ENCODE measurements at regions not wholly inside any gene's neighbourhood (a gene's known extent, or its start where the extent isn't known, plus 50 kb on each side); places are given as distances from the start of the nearest gene placed in this dataset.

- CTCF ChIA-PET: interaction anchor here (1.8 kb wide), 1 partner anchor 11 kb away, joined by 9 read pairs; no protein-coding TSS in a partner anchor
- no peak for DNase-seq (ENCODE audit: low read depth, low spot score)
- POLR2A ChIA-PET: no interaction called here
- no peak overlapping the region for H3K4me3 ChIP-seq (ENCODE audit: low read depth, low read length)
- TF ChIP-seq CTCF (IDR thresholded peaks at IDR 0.05; ENCODE audit: insufficient read depth, low read length, missing control alignments): no peak
These were observed 110.7 kb downstream of the KLF12 start for GRCh38 chr13:74023484-74023883.

- no peak for TF ChIP-seq CTCF (IDR thresholded peaks at IDR 0.05; ENCODE audit: insufficient read depth, low read length, missing control alignments)
- CTCF ChIA-PET: no interaction called here
- no peak overlapping the region for H3K4me3 ChIP-seq (ENCODE audit: low read depth, low read length)
- DNase-seq (ENCODE audit: low read depth, low spot score): no peak
- POLR2A ChIA-PET: no interaction called here
These were observed 112.7 kb downstream of the KLF12 start for GRCh38 chr13:74021505-74021904.

- DNase-seq (ENCODE audit: low read depth, low spot score): no peak
- no peak for TF ChIP-seq CTCF (IDR thresholded peaks at IDR 0.05; ENCODE audit: insufficient read depth, low read length, missing control alignments)
- POLR2A ChIA-PET: interaction anchor here (0.6 kb wide), 1 partner anchor 341 kb away, joined by 3 read pairs; no protein-coding TSS in a partner anchor
- H3K4me3 ChIP-seq (ENCODE audit: low read depth, low read length): no peak overlapping the region
- CTCF ChIA-PET: no interaction called here
These were observed 116.2 kb downstream of the KLF12 start for GRCh38 chr13:74018062-74018431.

GRCh38 chr13:74017301-74018061, 116.7 kb downstream of the KLF12 start:
- ChIA-PET CTCF (no interaction called here), POLR2A (no interaction called here)
- no peak overlapping the region for H3K4me3 ChIP-seq (ENCODE audit: low read depth, low read length)
- no peak for DNase-seq (ENCODE audit: low read depth, low spot score)
- TF ChIP-seq CTCF (IDR thresholded peaks at IDR 0.05; ENCODE audit: insufficient read depth, low read length, missing control alignments): no peak

GRCh38 chr13:74015137-74015536, 119.1 kb downstream of the KLF12 start:
- POLR2A ChIA-PET: no interaction called here
- no peak for DNase-seq (ENCODE audit: low read depth, low spot score)
- CTCF ChIA-PET: no interaction called here
- peak; percentile 3 for TF ChIP-seq CTCF (IDR thresholded peaks at IDR 0.05; ENCODE audit: insufficient read depth, low read length, missing control alignments)
- H3K4me3 ChIP-seq (ENCODE audit: low read depth, low read length): no peak overlapping the region

GRCh38 chr13:74009100-74009668, 125.0 kb downstream of the KLF12 start:
- H3K4me3 ChIP-seq (ENCODE audit: low read depth, low read length): no peak overlapping the region
- CTCF ChIA-PET: interaction anchor here (0.7 kb wide), 1 partner anchor 11 kb away, joined by 3 read pairs; no protein-coding TSS in a partner anchor
- no peak for DNase-seq (ENCODE audit: low read depth, low spot score)
- POLR2A ChIA-PET: no interaction called here
- TF ChIP-seq CTCF (IDR thresholded peaks at IDR 0.05; ENCODE audit: insufficient read depth, low read length, missing control alignments): no peak
